GM12891 (cell line): ENCODE measurements at regions not wholly inside any gene's neighbourhood (a gene's known extent, or its start where the extent isn't known, plus 50 kb on each side); places are given as distances from the start of the nearest gene placed in this dataset.

Experiments
- DNase-seq: peaks from one replicate; pipeline ENCODE4 v3.0.0; 2011; ENCODE audit warnings: low spot score; ENCODE audit not compliant: insufficient read length
- FAIRE-seq: peaks from 2 replicates; lab custom pipeline; 2011; peaks lifted over from hg19 to GRCh38; lab: Jason Lieb, UNC
- PAX5 ChIP-seq: IDR thresholded peaks from 2 replicates; pipeline ENCODE4 v1.6.1; 2011; ENCODE audit warnings: low read length, moderate library complexity, mild to moderate bottlenecking; ENCODE audit not compliant: insufficient read depth, severe bottlenecking
- POLR2A ChIP-seq: IDR thresholded peaks from 2 replicates; pipeline ENCODE4 v1.6.1; 2011; ENCODE audit warnings: low read depth, low read length, control low read depth
- POLR2AphosphoS5 ChIP-seq: IDR thresholded peaks from 2 replicates; pipeline ENCODE4 v1.6.1; 2011; ENCODE audit warnings: low read depth, low read length, control low read depth
- POU2F2 ChIP-seq: IDR thresholded peaks from 2 replicates; pipeline ENCODE4 v1.6.1; 2011; ENCODE audit warnings: low read depth, mild to moderate bottlenecking, control low read depth, low read length, moderate library complexity
- SPI1 ChIP-seq: IDR thresholded peaks from 2 replicates; pipeline ENCODE4 v1.6.1; 2011; ENCODE audit warnings: low read depth, low read length, control low read depth
- TAF1 ChIP-seq: IDR thresholded peaks from 2 replicates; pipeline ENCODE4 v1.6.1; 2011; ENCODE audit warnings: low read depth, low read length, control low read depth

GRCh38 chr7:106166651-106167342 is 54.7 kb upstream of the SYPL1 start:
- TF ChIP-seq SPI1, result no peak
- no peak for TF ChIP-seq POU2F2
- no peak for TF ChIP-seq POLR2A
- no peak for TF ChIP-seq POLR2AphosphoS5
- TF ChIP-seq TAF1, result no peak
- TF ChIP-seq PAX5, result no peak
- peak; percentile 64 for FAIRE-seq
- no peak for DNase-seq

GRCh38 chr7:106165337-106165736 is 53.2 kb upstream of the SYPL1 start:
- FAIRE-seq (no peak), DNase-seq (no peak)
- TF ChIP-seq POU2F2 (no peak), SPI1 (peak; percentile 23; the same call in 1 of the 2 replicates), PAX5 (no peak), POLR2A (no peak)

- FAIRE-seq (no peak), DNase-seq (no peak)
- TF ChIP-seq POLR2A (no peak), PAX5 (no peak), POU2F2 (no peak), POLR2AphosphoS5 (no peak), TAF1 (no peak), SPI1 (no peak)
Observed at GRCh38 chr7:106163257-106163656, 51.1 kb upstream of the SYPL1 start.
